Fibroblast of villous mesenchyme (primary cell): ENCODE measurements at regions not wholly inside any gene's neighbourhood (a gene's known extent, or its start where the extent isn't known, plus 50 kb on each side); places are given as distances from the start of the nearest gene placed in this dataset.
"Not testable (repeated sequence)": the region's sequence is repeated elsewhere in the genome, so short reads cannot be mapped to it uniquely, and the experiment has no call there.

Experiments
- DNase-seq: peaks from one replicate; pipeline ENCODE4 v3.0.0-alpha.2; 2010; ENCODE audit warnings: low read depth
- H3K4me3 ChIP-seq: 2 replicates; pipeline ENCODE4 v1.5.1; 2011; ENCODE audit warnings: low read depth, mild to moderate bottlenecking, low read length
- TF ChIP-seq, protein P1 (sequence below): IDR thresholded peaks from 2 replicates; pipeline ENCODE4 v1.5.1; 2012; ENCODE audit warnings: low read depth, mild to moderate bottlenecking, low read length; ENCODE audit not compliant: insufficient read depth

- DNase-seq: no peak
- H3K4me3 ChIP-seq: no peak overlapping the region
- TF ChIP-seq, protein P1, sequence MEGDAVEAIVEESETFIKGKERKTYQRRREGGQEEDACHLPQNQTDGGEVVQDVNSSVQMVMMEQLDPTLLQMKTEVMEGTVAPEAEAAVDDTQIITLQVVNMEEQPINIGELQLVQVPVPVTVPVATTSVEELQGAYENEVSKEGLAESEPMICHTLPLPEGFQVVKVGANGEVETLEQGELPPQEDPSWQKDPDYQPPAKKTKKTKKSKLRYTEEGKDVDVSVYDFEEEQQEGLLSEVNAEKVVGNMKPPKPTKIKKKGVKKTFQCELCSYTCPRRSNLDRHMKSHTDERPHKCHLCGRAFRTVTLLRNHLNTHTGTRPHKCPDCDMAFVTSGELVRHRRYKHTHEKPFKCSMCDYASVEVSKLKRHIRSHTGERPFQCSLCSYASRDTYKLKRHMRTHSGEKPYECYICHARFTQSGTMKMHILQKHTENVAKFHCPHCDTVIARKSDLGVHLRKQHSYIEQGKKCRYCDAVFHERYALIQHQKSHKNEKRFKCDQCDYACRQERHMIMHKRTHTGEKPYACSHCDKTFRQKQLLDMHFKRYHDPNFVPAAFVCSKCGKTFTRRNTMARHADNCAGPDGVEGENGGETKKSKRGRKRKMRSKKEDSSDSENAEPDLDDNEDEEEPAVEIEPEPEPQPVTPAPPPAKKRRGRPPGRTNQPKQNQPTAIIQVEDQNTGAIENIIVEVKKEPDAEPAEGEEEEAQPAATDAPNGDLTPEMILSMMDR: no peak
These were observed 249.0 kb upstream of the CDH2 start for GRCh38 chr18:28425886-28426285.

DNA sequence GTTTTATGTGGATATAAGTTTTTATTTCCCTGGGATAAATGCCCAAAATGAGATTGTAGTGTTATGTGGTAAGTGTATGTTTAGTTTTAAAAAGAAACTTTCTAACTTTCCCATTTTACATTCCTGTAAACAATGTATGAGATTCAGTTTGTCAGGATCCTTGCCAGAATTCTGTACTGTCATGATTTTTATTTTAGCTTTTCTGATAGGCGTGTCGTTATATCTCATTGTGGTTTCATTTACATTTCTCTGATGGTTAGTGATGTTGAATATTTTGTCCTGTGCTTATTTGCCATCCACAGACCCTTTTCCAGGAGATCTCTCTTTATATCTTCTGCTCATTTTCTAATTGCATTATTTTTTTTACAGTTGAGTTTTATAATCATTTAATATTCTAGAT is 245.6 kb upstream of the CDH2 start:
- DNase-seq: no peak
- TF ChIP-seq, protein P1: no peak
- peak overlapping the region; percentile 23 for H3K4me3 ChIP-seq

DNA sequence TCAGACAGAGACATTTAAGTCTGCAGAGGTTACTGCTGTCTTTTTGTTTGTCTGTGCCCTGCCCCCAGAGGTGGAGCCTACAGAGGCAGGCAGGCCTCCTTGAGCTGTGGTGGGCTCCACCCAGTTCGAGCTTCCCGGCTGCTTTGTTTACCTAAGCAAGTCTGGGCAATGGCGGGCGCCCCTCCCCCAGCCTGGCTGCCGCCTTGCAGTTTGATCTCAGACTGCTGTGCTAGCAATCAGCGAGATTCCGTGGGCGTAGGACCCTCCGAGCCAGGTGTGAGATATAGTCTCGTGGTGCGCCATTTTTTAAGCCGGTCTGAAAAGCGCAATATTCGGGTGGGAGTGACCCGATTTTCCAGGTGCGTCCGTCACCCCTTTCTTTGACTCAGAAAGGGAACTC is 245.0 kb upstream of the CDH2 start:
- DNase-seq, H3K4me3 ChIP-seq: not testable (repeated sequence)

- TF ChIP-seq, protein P1: no peak
- no peak overlapping the region for H3K4me3 ChIP-seq
- DNase-seq: no peak
These were observed 235.6 kb upstream of the CDH2 start for GRCh38 chr18:28412521-28412920.

DNA sequence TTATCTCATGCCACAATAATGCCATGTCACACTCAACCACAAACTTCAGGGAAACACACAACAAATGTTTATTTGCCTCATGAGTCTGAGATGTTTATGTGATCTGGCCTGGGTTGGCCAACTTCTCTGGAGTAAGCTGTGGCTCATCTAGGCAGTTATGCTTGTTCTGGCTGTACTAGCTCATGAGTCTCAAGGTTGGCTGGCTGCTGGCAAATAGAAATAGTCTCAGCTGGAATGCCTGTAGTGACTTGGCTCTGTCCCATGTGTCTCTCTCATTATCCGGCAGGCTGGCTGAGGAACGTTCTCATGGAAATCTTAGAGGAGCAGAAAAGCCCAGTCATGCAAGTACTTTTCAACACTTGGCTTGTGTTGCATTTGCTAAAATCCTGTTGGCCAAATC is 234.9 kb upstream of the CDH2 start:
- TF ChIP-seq, protein P1: no peak
- DNase-seq: no peak
- no peak overlapping the region for H3K4me3 ChIP-seq

DNA sequence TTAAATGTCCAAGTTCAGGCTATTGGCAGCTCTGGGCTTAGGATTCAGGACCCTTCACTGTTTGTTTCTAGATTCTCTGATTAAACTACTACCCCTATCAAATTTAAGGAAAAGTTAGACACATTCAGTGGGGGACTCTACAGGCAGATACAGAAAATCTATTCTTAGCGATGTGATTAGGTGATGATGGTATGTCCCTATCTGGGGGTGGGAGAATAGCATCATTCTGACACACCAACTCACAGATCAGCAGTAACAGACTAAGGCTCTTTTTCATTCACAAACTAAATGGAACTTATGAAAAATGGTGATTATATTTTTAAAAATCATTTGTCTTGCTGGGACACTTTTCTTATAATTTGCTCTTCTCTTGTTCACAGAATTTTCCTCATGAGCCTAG is 232.9 kb upstream of the CDH2 start:
- no peak for DNase-seq
- H3K4me3 ChIP-seq: no peak overlapping the region
- TF ChIP-seq, protein P1: no peak

- no peak overlapping the region for H3K4me3 ChIP-seq
- TF ChIP-seq, protein P1: no peak
- DNase-seq: no peak
These were observed 231.6 kb upstream of the CDH2 start for GRCh38 chr18:28408528-28408927.
